ENCODE measurements at regions not wholly inside any gene's neighbourhood (a gene's known extent, or its start where the extent isn't known, plus 50 kb on each side); places are given as distances from the start of the nearest gene placed in this dataset.
"Not testable (repeated sequence)": the region's sequence is repeated elsewhere in the genome, so short reads cannot be mapped to it uniquely, and the experiment has no call there.

- DNase-seq = no peak
Observed at GRCh38 chr4:45467157-45467556, 656.7 kb downstream of the GABRG1 start.

- not testable (repeated sequence) for DNase-seq
Observed at GRCh38 chr4:45460157-45460556, 663.7 kb downstream of the GABRG1 start.

GRCh38 chr4:45455217-45455616 lies 668.6 kb downstream of the GABRG1 start:
- no peak for DNase-seq

GRCh38 chr4:45453258-45453853 lies 670.5 kb downstream of the GABRG1 start:
- peak; percentile 8 for DNase-seq

GRCh38 chr4:45442466-45442865 lies 681.4 kb downstream of the GABRG1 start:
- peak; percentile 7 for DNase-seq

GRCh38 chr4:45438047-45438446 lies 685.8 kb downstream of the GABRG1 start:
- DNase-seq = no peak

- no peak for DNase-seq
Observed at GRCh38 chr4:45437381-45437780, 686.5 kb downstream of the GABRG1 start.

- no peak for DNase-seq
Observed at GRCh38 chr4:45425135-45425534, 698.7 kb downstream of the GABRG1 start.

GRCh38 chr4:45423896-45424295 lies 697.5 kb upstream of the GNPDA2 start:
- peak; percentile 1 for DNase-seq

GRCh38 chr4:45420091-45420674 lies 693.8 kb upstream of the GNPDA2 start:
- not testable (repeated sequence) for DNase-seq

GRCh38 chr4:45410701-45411210 lies 684.4 kb upstream of the GNPDA2 start:
- no peak for DNase-seq

- no peak for DNase-seq
Observed at GRCh38 chr4:45409536-45409935, 683.2 kb upstream of the GNPDA2 start.

GRCh38 chr4:45408996-45409395 lies 682.6 kb upstream of the GNPDA2 start:
- no peak for DNase-seq

GRCh38 chr4:45399116-45399515 lies 672.8 kb upstream of the GNPDA2 start:
- no peak for DNase-seq

- DNase-seq = no peak
Observed at GRCh38 chr4:45385306-45385705, 659.0 kb upstream of the GNPDA2 start.

- DNase-seq = no peak
Observed at GRCh38 chr4:45370408-45370807, 644.1 kb upstream of the GNPDA2 start.

GRCh38 chr4:45368832-45369231 lies 642.5 kb upstream of the GNPDA2 start:
- DNase-seq = no peak

GRCh38 chr4:45363931-45364330 lies 637.6 kb upstream of the GNPDA2 start:
- no peak for DNase-seq

GRCh38 chr4:45358573-45359506 lies 632.5 kb upstream of the GNPDA2 start:
- DNase-seq = no peak

GRCh38 chr4:45353161-45353560 lies 626.8 kb upstream of the GNPDA2 start:
- no peak for DNase-seq

- peak; percentile 21 for DNase-seq
Observed at GRCh38 chr4:45350438-45350837, 624.1 kb upstream of the GNPDA2 start.

GRCh38 chr4:45349859-45350258 lies 623.5 kb upstream of the GNPDA2 start:
- DNase-seq = no peak

GRCh38 chr4:45346816-45347435 lies 620.6 kb upstream of the GNPDA2 start:
- no peak for DNase-seq

Measured in NCI-H510A treated with DMSO at 0.1 percent for 48 hours (cell line).